Adrenal gland (tissue), 9 donors: ENCODE measurements at regions not wholly inside any gene's neighbourhood (a gene's known extent, or its start where the extent isn't known, plus 50 kb on each side); places are given as distances from the start of the nearest gene placed in this dataset.

Experiments used
- DNase-seq, 7 donors: peaks; one replicate each; pipeline ENCODE4 v3.0.0-alpha.2; 2019 to 2020
- H3K27ac ChIP-seq, 5 donors: fragments of 200-600 bp; sonication (generic) in 4 of 5; 1 replicate in 3 of 5; 2 replicates in 2 of 5; pipeline versions ENCODE4 v1.5.1 to v1.8.0; 2016 to 2020; ENCODE audit warnings: mild to moderate bottlenecking in 1 of 5
- H3K27me3 ChIP-seq: fragments of 200-600 bp; 2 replicates; pipeline ENCODE4 v1.8.0; 2021
- H3K36me3 ChIP-seq, 2 donors: fragments of 200-600 bp; replicated peaks in 1 of 2; 1 replicate in 1 of 2; 2 replicates in 1 of 2; pipeline versions ENCODE4 v1.5.1 to v1.8.0; 2018 to 2022
- H3K4me1 ChIP-seq, 2 donors: fragments of 200-600 bp; replicated peaks in 1 of 2; 1 replicate in 1 of 2; 2 replicates in 1 of 2; pipeline versions ENCODE4 v1.5.1 to v1.8.0; 2018 to 2021
- H3K4me3 ChIP-seq, 4 donors: fragments of 200-600 bp; sonication (generic) in 3 of 4; one replicate each; pipeline ENCODE4 v1.5.1; 2016 to 2018
- H3K9me3 ChIP-seq, 3 donors: fragments of 200-600 bp; sonication (generic) in 1 of 3; replicated peaks in 1 of 3; 1 replicate in 2 of 3; 2 replicates in 1 of 3; pipeline versions ENCODE4 v1.5.1 to v1.8.0; 2016 to 2021
- CTCF ChIP-seq, 6 experiments: fragments of 450-650 bp in 4 of 6; fragments of 200-600 bp in 2 of 6; sonication (generic) in 1 of 6; IDR thresholded peaks; 1 replicate in 5 of 6; 2 replicates in 1 of 6; pipeline versions ENCODE4 v1.5.1 to v1.8.0; 2016 to 2021; ENCODE audit warnings: antibody characterized with exemption in 6 of 6, mild to moderate bottlenecking in 2 of 6, moderate library complexity in 1 of 6
- POLR2A ChIP-seq, 2 donors: fragments of 450-650 bp; IDR thresholded peaks; one replicate each; pipeline ENCODE4 v1.6.1; 2017; ENCODE audit warnings: antibody characterized with exemption in 2 of 2, mild to moderate bottlenecking in 2 of 2, moderate library complexity in 1 of 2
- WGBS, 4 donors: extraction: QIAGEN DNeasy Blood & Tissue Kit in 2 of 4; methylation state at CpG; one replicate each; pipeline versions ENCODE4 v1.1.5 to v1.1.7; 2013 to 2017; 5-methylcytosine and 5-hydroxymethylcytosine counted together
- intact Hi-C, 2 donors: fragments of 100-400 bp; cut with DNase I; formaldehyde crosslinking; loops; one replicate each; pipeline versions ENCODE4 v1.14.1 to v1.15.0; 2022 to 2023
- donor health status: healthy with polysubstance abuse.
- donor health status: Bipolar disorder and iron deficiency.
- donor health status: DM: yes; HTN: yes; CAD: no.
- donor health status: DM: no; HTN: no; CAD: no.
- donor health status: DM: no; HTN: no; CAD: no.

- Histone ChIP-seq H3K27me3 (no peaks in the 10 kb centered on the region), H3K4me1 (no peaks in the 10 kb centered on the region), H3K36me3 (no peaks in the 10 kb centered on the region), H3K27ac (no peak overlapping the region), H3K4me3 (no peak overlapping the region), H3K9me3 (no peaks in the 10 kb centered on the region)
- WGBS, 4 donors: 81 to 92% (median 88%) methylated on average over 2 of the region's 2 CpGs
- TF ChIP-seq POLR2A (IDR thresholded peaks at IDR 0.05) (no peak), CTCF (IDR thresholded peaks at IDR 0.05) (no peak)
- no peak for DNase-seq
- intact Hi-C loops: no loop called here
These were observed 65.3 kb upstream of the VGLL2 start for GRCh38 chr6:117200067-117200466.

GRCh38 chr6:117204903-117205302 lies 60.5 kb upstream of the VGLL2 start:
- Histone ChIP-seq H3K27me3 (no peaks in the 10 kb centered on the region), H3K4me3 (no peak overlapping the region), H3K9me3 (no peaks in the 10 kb centered on the region), H3K4me1 (no peaks in the 10 kb centered on the region), H3K36me3 (no peaks in the 10 kb centered on the region), H3K27ac (no peak overlapping the region)
- WGBS, 4 donors: 64 to 88% (median 84%) methylated on average over 1 of the region's 1 CpG
- no peak for DNase-seq
- intact Hi-C loops: no loop called here
- TF ChIP-seq CTCF (IDR thresholded peaks at IDR 0.05) (no peak), POLR2A (IDR thresholded peaks at IDR 0.05) (no peak)

GRCh38 chr6:117205876-117206275 lies 59.5 kb upstream of the VGLL2 start:
- no peaks in the 10 kb centered on the region for H3K36me3 ChIP-seq
- no peak overlapping the region for H3K27ac ChIP-seq
- H3K9me3 ChIP-seq: no peaks in the 10 kb centered on the region
- no peak overlapping the region for H3K4me3 ChIP-seq
- no peak for DNase-seq
- 54 to 61% (median 55%) methylated on average over 4 of the region's 4 CpGs for WGBS, 4 donors
- H3K27me3 ChIP-seq: no peaks in the 10 kb centered on the region
- no peaks in the 10 kb centered on the region for H3K4me1 ChIP-seq
- intact Hi-C loops: no loop called here
- no peak for TF ChIP-seq POLR2A (IDR thresholded peaks at IDR 0.05)
- TF ChIP-seq CTCF (IDR thresholded peaks at IDR 0.05): no peak

GRCh38 chr6:117206522-117206921 lies 58.8 kb upstream of the VGLL2 start:
- Histone ChIP-seq H3K4me1 (no peaks in the 10 kb centered on the region), H3K36me3 (no peaks in the 10 kb centered on the region), H3K27ac (no peak overlapping the region), H3K27me3 (no peaks in the 10 kb centered on the region), H3K4me3 (no peak overlapping the region), H3K9me3 (no peaks in the 10 kb centered on the region)
- no peak for DNase-seq
- no peak for TF ChIP-seq CTCF (IDR thresholded peaks at IDR 0.05)
- no peak for TF ChIP-seq POLR2A (IDR thresholded peaks at IDR 0.05)
- WGBS, 4 donors: 69 to 80% (median 76%) methylated on average over 1 of the region's 1 CpG
- intact Hi-C loops: no loop called here
